ENCODE measurements at regions not wholly inside any gene's neighbourhood (a gene's known extent, or its start where the extent isn't known, plus 50 kb on each side); places are given as distances from the start of the nearest gene placed in this dataset.

- no peak for TF ChIP-seq CTCF (IDR thresholded peaks at IDR 0.05; ENCODE audit: low read depth, low read length)
- Histone ChIP-seq H3K9me3 (ENCODE audit: low read depth) (no peaks in the 10 kb centered on the region), H3K36me3 (no peaks in the 10 kb centered on the region), H3K4me3 (no peak overlapping the region), H3K27me3 (no peaks in the 10 kb centered on the region), H3K27ac (no peak overlapping the region), H3K4me1 (ENCODE audit: low read depth) (no peaks in the 10 kb centered on the region)
- no peak for DNase-seq (ENCODE audit: low read depth in 1 of 2, low spot score in 1 of 2)
Observed at GRCh38 chr12:126768517-126768916, 1498.5 kb upstream of the TMEM132C start.

GRCh38 chr12:126770188-126770587, 1496.8 kb upstream of the TMEM132C start:
- Histone ChIP-seq H3K36me3 (no peaks in the 10 kb centered on the region), H3K4me3 (no peak overlapping the region), H3K27me3 (no peaks in the 10 kb centered on the region), H3K9me3 (ENCODE audit: low read depth) (no peaks in the 10 kb centered on the region), H3K4me1 (ENCODE audit: low read depth) (no peaks in the 10 kb centered on the region), H3K27ac (no peak overlapping the region)
- TF ChIP-seq CTCF (IDR thresholded peaks at IDR 0.05; ENCODE audit: low read depth, low read length): no peak
- no peak for DNase-seq (ENCODE audit: low read depth in 1 of 2, low spot score in 1 of 2)

- TF ChIP-seq CTCF (IDR thresholded peaks at IDR 0.05; ENCODE audit: low read depth, low read length): no peak
- Histone ChIP-seq H3K36me3 (no peaks in the 10 kb centered on the region), H3K9me3 (ENCODE audit: low read depth) (no peaks in the 10 kb centered on the region), H3K4me3 (no peak overlapping the region), H3K27ac (no peak overlapping the region), H3K27me3 (no peaks in the 10 kb centered on the region), H3K4me1 (ENCODE audit: low read depth) (no peaks in the 10 kb centered on the region)
- no peak for DNase-seq (ENCODE audit: low read depth in 1 of 2, low spot score in 1 of 2)
Observed at GRCh38 chr12:126772171-126772864, 1494.7 kb upstream of the TMEM132C start.

GRCh38 chr12:126773012-126773411, 1494.0 kb upstream of the TMEM132C start:
- H3K27ac ChIP-seq: no peak overlapping the region
- no peaks in the 10 kb centered on the region for H3K4me1 ChIP-seq (ENCODE audit: low read depth)
- DNase-seq (ENCODE audit: low read depth in 1 of 2, low spot score in 1 of 2): no peak
- TF ChIP-seq CTCF (IDR thresholded peaks at IDR 0.05; ENCODE audit: low read depth, low read length): no peak
- H3K27me3 ChIP-seq: no peaks in the 10 kb centered on the region
- H3K9me3 ChIP-seq (ENCODE audit: low read depth): no peaks in the 10 kb centered on the region
- no peaks in the 10 kb centered on the region for H3K36me3 ChIP-seq
- H3K4me3 ChIP-seq: no peak overlapping the region

- H3K36me3 ChIP-seq: no peaks in the 10 kb centered on the region
- H3K4me1 ChIP-seq (ENCODE audit: low read depth): no peaks in the 10 kb centered on the region
- no peaks in the 10 kb centered on the region for H3K9me3 ChIP-seq (ENCODE audit: low read depth)
- TF ChIP-seq CTCF (IDR thresholded peaks at IDR 0.05; ENCODE audit: low read depth, low read length): no peak
- no peak overlapping the region for H3K4me3 ChIP-seq
- H3K27ac ChIP-seq: no peak overlapping the region
- no peak for DNase-seq (ENCODE audit: low read depth in 1 of 2, low spot score in 1 of 2)
- H3K27me3 ChIP-seq: no peaks in the 10 kb centered on the region
Observed at GRCh38 chr12:126773491-126773890, 1493.5 kb upstream of the TMEM132C start.
